Renal cortex interstitium (tissue), 11 donors: ENCODE measurements at regions not wholly inside any gene's neighbourhood (a gene's known extent, or its start where the extent isn't known, plus 50 kb on each side); places are given as distances from the start of the nearest gene placed in this dataset.
A peak's percentile ranks its signal among the peaks of the same experiment; 100 is the strongest.

Source experiments
- DNase-seq, 11 donors: peaks; one replicate each; pipeline ENCODE4 v3.0.0-alpha.2; 2013; ENCODE audit warnings: low read depth in 9 of 11, low spot score in 4 of 11; ENCODE audit errors: extremely low read depth in 1 of 11

GRCh38 chr12:124726596-124727263, 136.9 kb downstream of the SCARB1 start:
- DNase-seq: no peak

GRCh38 chr12:124725597-124726237, 137.9 kb downstream of the SCARB1 start:
- no peak for DNase-seq

- no peak for DNase-seq
Observed at GRCh38 chr12:124725099-124725498, 138.6 kb downstream of the SCARB1 start.

- no peak for DNase-seq
Observed at GRCh38 chr12:124722878-124723277, 140.8 kb downstream of the SCARB1 start.

- DNase-seq: no peak
Observed at GRCh38 chr12:124721501-124722162, 142.0 kb downstream of the SCARB1 start.

- DNase-seq: peak in 7 of 11 donors; percentile 42 to 73 (median 70)
Observed at GRCh38 chr12:124720681-124721500, 142.8 kb downstream of the SCARB1 start.

- DNase-seq: no peak
Observed at GRCh38 chr12:124720004-124720680, 143.5 kb downstream of the SCARB1 start.

- no peak for DNase-seq
Observed at GRCh38 chr12:124719231-124719630, 144.4 kb downstream of the SCARB1 start.

- no peak for DNase-seq
Observed at GRCh38 chr12:124718458-124718857, 145.2 kb downstream of the SCARB1 start.

- no peak for DNase-seq
Observed at GRCh38 chr12:124718036-124718435, 145.6 kb downstream of the SCARB1 start.

GRCh38 chr12:124717318-124717717, 146.3 kb downstream of the SCARB1 start:
- no peak for DNase-seq

GRCh38 chr12:124716208-124717130, 147.2 kb downstream of the SCARB1 start:
- no peak for DNase-seq

GRCh38 chr12:124715121-124715990, 147.9 kb upstream of the NCOR2 start:
- DNase-seq: no peak

GRCh38 chr12:124713436-124714082, 146.1 kb upstream of the NCOR2 start:
- peak in 2 of 11 donors; percentile 66 to 73 for DNase-seq

- no peak for DNase-seq
Observed at GRCh38 chr12:124713041-124713435, 145.6 kb upstream of the NCOR2 start.

- no peak for DNase-seq
Observed at GRCh38 chr12:124711344-124711743, 143.9 kb upstream of the NCOR2 start.
